A673 (cell line): ENCODE measurements at regions not wholly inside any gene's neighbourhood (a gene's known extent, or its start where the extent isn't known, plus 50 kb on each side); places are given as distances from the start of the nearest gene placed in this dataset.

Experiments used
- BruUV-seq: library from RNA; stranded (reverse); fragments of 400-500 nt; replicated peaks from 2 replicates; lab custom pipeline; 2021; lab: Mats Ljungman, UMichigan
- CTCF ChIA-PET: fragments of 300-600 bp; sonication (Branson Sonifier 250); formaldehyde crosslinking; loops from one replicate; lab custom pipeline; 2022; ENCODE audit warnings: antibody characterized with exemption; lab: Charles Lee
- POLR2A ChIA-PET: fragments of 300-600 bp; sonication (Branson Sonifier 250); formaldehyde crosslinking; loops from one replicate; lab custom pipeline; 2022; ENCODE audit warnings: antibody characterized with exemption; ENCODE audit not compliant: low non-redundant PET; lab: Charles Lee
- DNase-seq: peaks from one replicate; pipeline ENCODE4 v3.0.0-alpha.2; 2015; ENCODE audit warnings: low spot score
- H3K27ac ChIP-seq: fragments of 200-600 bp; sonication (generic); 2 replicates; pipeline ENCODE4 v1.5.1; 2016; ENCODE audit warnings: mixed run types, low read depth, mild to moderate bottlenecking, mixed read lengths, antibody characterized with exemption, low read length; ENCODE audit not compliant: poor library complexity, severe bottlenecking
- H3K27me3 ChIP-seq: fragments of 200-600 bp; sonication (generic); replicated peaks from 2 replicates; pipeline ENCODE4 v1.6.1; 2017; ENCODE audit warnings: mixed run types, low read depth, mild to moderate bottlenecking, mixed read lengths, antibody characterized with exemption, low read length; ENCODE audit not compliant: insufficient read depth, poor library complexity
- H3K36me3 ChIP-seq: fragments of 200-600 bp; sonication (generic); 2 replicates; pipeline ENCODE4 v1.6.1; 2016; ENCODE audit warnings: mixed run types, mild to moderate bottlenecking, mixed read lengths, antibody characterized with exemption, low read length; ENCODE audit not compliant: insufficient read depth, poor library complexity, severe bottlenecking
- H3K4me1 ChIP-seq: fragments of 200-600 bp; sonication (generic); 2 replicates; pipeline ENCODE4 v1.6.1; 2017; ENCODE audit warnings: mixed run types, mild to moderate bottlenecking, mixed read lengths, antibody characterized with exemption, low read length; ENCODE audit not compliant: insufficient read depth, poor library complexity, severe bottlenecking
- H3K4me3 ChIP-seq: fragments of 200-600 bp; sonication (generic); 2 replicates; pipeline ENCODE4 v1.5.1; 2016; ENCODE audit warnings: low read depth, mixed run types, mild to moderate bottlenecking, mixed read lengths, low read length; ENCODE audit not compliant: poor library complexity, severe bottlenecking
- H3K9me3 ChIP-seq: fragments of 200-600 bp; sonication (generic); 2 replicates; pipeline ENCODE4 v1.6.1; 2016; ENCODE audit warnings: mixed run types, low read depth, mild to moderate bottlenecking, mixed read lengths, antibody characterized with exemption, low read length; ENCODE audit not compliant: poor library complexity, severe bottlenecking
- EZH2 ChIP-seq: fragments of 200-600 bp; sonication (generic); IDR thresholded peaks from 2 replicates; pipeline ENCODE4 v1.6.1; 2017; ENCODE audit warnings: borderline replicate concordance, low read depth, mild to moderate bottlenecking, mixed read lengths, antibody characterized with exemption, low read length; ENCODE audit not compliant: poor library complexity, severe bottlenecking
- intact Hi-C: fragments of 100-400 bp; cut with micrococcal nuclease; formaldehyde crosslinking; loops from one replicate; pipeline ENCODE4 v1.10.0; 2022; ENCODE audit not compliant: unreplicated experiment
- TF ChIP-seq, protein P1 (sequence below): fragments of 300-800, 200-600 bp; sonication (generic); conservative IDR thresholded peaks from 2 replicates; pipeline ENCODE4 v1.5.1; 2017; ENCODE audit warnings: low read depth, mild to moderate bottlenecking, antibody characterized with exemption, low read length, moderate library complexity, mixed read lengths

- TF ChIP-seq EZH2, result no peak
- TF ChIP-seq, protein P1, sequence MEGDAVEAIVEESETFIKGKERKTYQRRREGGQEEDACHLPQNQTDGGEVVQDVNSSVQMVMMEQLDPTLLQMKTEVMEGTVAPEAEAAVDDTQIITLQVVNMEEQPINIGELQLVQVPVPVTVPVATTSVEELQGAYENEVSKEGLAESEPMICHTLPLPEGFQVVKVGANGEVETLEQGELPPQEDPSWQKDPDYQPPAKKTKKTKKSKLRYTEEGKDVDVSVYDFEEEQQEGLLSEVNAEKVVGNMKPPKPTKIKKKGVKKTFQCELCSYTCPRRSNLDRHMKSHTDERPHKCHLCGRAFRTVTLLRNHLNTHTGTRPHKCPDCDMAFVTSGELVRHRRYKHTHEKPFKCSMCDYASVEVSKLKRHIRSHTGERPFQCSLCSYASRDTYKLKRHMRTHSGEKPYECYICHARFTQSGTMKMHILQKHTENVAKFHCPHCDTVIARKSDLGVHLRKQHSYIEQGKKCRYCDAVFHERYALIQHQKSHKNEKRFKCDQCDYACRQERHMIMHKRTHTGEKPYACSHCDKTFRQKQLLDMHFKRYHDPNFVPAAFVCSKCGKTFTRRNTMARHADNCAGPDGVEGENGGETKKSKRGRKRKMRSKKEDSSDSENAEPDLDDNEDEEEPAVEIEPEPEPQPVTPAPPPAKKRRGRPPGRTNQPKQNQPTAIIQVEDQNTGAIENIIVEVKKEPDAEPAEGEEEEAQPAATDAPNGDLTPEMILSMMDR, result no peak
- Histone ChIP-seq H3K27ac (no peak overlapping the region), H3K9me3 (no peaks in the 10 kb centered on the region), H3K4me1 (no peaks in the 10 kb centered on the region), H3K4me3 (no peak overlapping the region), H3K27me3 (no peaks in the 10 kb centered on the region), H3K36me3 (no peaks in the 10 kb centered on the region)
- ChIA-PET POLR2A (no interaction called here), CTCF (no interaction called here)
- no peak for DNase-seq
- intact Hi-C loops, result no loop called here
- BruUV-seq, result no TSS peak
These were observed 163.9 kb upstream of the THUMPD2 start for GRCh38 chr2:39942950-39943349.

DNA sequence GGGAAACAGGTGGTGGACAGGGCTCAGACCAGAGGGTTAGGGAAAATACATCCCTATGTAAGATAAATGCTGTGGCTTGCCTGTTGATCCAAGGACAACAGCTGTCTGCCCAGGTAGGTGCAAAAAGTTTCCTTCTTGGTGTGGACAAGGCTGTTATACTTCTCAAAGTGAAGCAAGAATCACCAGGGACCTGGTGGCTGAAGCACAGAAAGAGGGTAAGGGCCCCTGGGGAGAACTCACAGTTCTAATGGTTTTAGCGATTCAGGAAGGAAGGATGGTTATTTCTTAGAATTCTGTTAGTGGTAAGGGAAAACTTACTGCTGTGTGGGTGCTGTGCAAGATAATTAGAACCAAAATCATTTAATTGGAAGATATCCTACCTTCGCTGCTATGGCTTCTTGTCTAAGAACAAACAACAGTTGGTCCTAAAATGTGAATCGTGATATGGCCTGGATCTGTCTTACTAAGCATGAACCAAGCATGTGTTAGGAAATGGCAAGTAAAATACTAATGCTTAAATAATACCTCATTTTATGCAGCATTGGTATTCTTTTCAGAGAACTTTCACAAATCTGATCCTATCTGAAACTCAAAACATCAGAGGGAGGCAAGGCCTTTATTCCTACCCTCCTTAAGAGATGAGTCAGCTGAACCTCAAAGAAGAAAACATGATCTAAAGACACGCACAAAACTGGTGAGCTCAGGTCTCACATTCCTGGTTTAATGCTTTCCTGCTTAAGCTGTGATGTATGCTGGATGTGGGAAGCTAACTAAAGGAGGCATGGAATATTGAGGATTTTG is 159.2 kb upstream of the THUMPD2 start:
- H3K27ac ChIP-seq, result no peak overlapping the region
- no peak for TF ChIP-seq EZH2
- TF ChIP-seq, protein P1, result no peak
- no peaks in the 10 kb centered on the region for H3K36me3 ChIP-seq
- H3K4me1 ChIP-seq, result no peaks in the 10 kb centered on the region
- CTCF ChIA-PET, result no interaction called here
- no peaks in the 10 kb centered on the region for H3K9me3 ChIP-seq
- BruUV-seq, result no TSS peak
- no peak for DNase-seq
- POLR2A ChIA-PET, result no interaction called here
- H3K4me3 ChIP-seq, result no peak overlapping the region
- H3K27me3 ChIP-seq, result no peaks in the 10 kb centered on the region
- intact Hi-C loops, result no loop called here

- Histone ChIP-seq H3K9me3 (no peaks in the 10 kb centered on the region), H3K27me3 (no peaks in the 10 kb centered on the region), H3K4me1 (no peaks in the 10 kb centered on the region), H3K27ac (no peak overlapping the region), H3K36me3 (no peaks in the 10 kb centered on the region), H3K4me3 (no peak overlapping the region)
- CTCF ChIA-PET, result no interaction called here
- TF ChIP-seq, protein P1, result no peak
- TF ChIP-seq EZH2, result no peak
- DNase-seq, result no peak
- POLR2A ChIA-PET, result no interaction called here
- intact Hi-C loops, result no loop called here
- no TSS peak for BruUV-seq
These were observed 158.6 kb upstream of the THUMPD2 start for GRCh38 chr2:39937621-39938020.
